ENCODE measurements at regions not wholly inside any gene's neighbourhood (a gene's known extent, or its start where the extent isn't known, plus 50 kb on each side); places are given as distances from the start of the nearest gene placed in this dataset.
"Not testable (repeated sequence)": the region's sequence is repeated elsewhere in the genome, so short reads cannot be mapped to it uniquely, and the experiment has no call there.

GRCh38 chr2:103172821-103173220 is 411.0 kb downstream of the TMEM182 start:
- DNase-seq, result no peak

- no peak for DNase-seq
These were observed 412.9 kb downstream of the TMEM182 start for GRCh38 chr2:103174711-103175110.

GRCh38 chr2:103176294-103176915 is 414.6 kb downstream of the TMEM182 start:
- no peak for DNase-seq

GRCh38 chr2:103179798-103180197 is 418.0 kb downstream of the TMEM182 start:
- no peak for DNase-seq

- DNase-seq, result no peak
These were observed 421.2 kb downstream of the TMEM182 start for GRCh38 chr2:103183061-103183460.

- DNase-seq, result no peak
These were observed 435.0 kb downstream of the TMEM182 start for GRCh38 chr2:103196802-103197201.

- not testable (repeated sequence) for DNase-seq
These were observed 438.9 kb downstream of the TMEM182 start for GRCh38 chr2:103200774-103201173.

GRCh38 chr2:103208916-103209315 is 447.1 kb downstream of the TMEM182 start:
- DNase-seq, result no peak

- no peak for DNase-seq
These were observed 451.3 kb downstream of the TMEM182 start for GRCh38 chr2:103213028-103213542.

- DNase-seq, result no peak
These were observed 456.7 kb downstream of the TMEM182 start for GRCh38 chr2:103218516-103218915.

- DNase-seq, result no peak
These were observed 457.6 kb downstream of the TMEM182 start for GRCh38 chr2:103219398-103219797.

GRCh38 chr2:103222969-103223368 is 461.1 kb downstream of the TMEM182 start:
- DNase-seq, result no peak

- DNase-seq, result no peak
These were observed 469.0 kb downstream of the TMEM182 start for GRCh38 chr2:103230796-103231195.

- no peak for DNase-seq
These were observed 471.0 kb downstream of the TMEM182 start for GRCh38 chr2:103232865-103233264.

- DNase-seq, result no peak
These were observed 471.9 kb downstream of the TMEM182 start for GRCh38 chr2:103233691-103234090.

- no peak for DNase-seq
These were observed 473.5 kb downstream of the TMEM182 start for GRCh38 chr2:103235283-103235682.

GRCh38 chr2:103249462-103249861 is 487.6 kb downstream of the TMEM182 start:
- no peak for DNase-seq

- DNase-seq, result no peak
These were observed 490.9 kb downstream of the TMEM182 start for GRCh38 chr2:103252781-103253180.

GRCh38 chr2:103254611-103255010 is 492.8 kb downstream of the TMEM182 start:
- DNase-seq, result no peak

- no peak for DNase-seq
These were observed 502.4 kb downstream of the TMEM182 start for GRCh38 chr2:103264058-103264768.

- DNase-seq, result no peak
These were observed 503.7 kb downstream of the TMEM182 start for GRCh38 chr2:103265521-103265920.

- DNase-seq, result no peak
These were observed 507.1 kb downstream of the TMEM182 start for GRCh38 chr2:103268841-103269498.

- DNase-seq, result no peak
These were observed 515.0 kb downstream of the TMEM182 start for GRCh38 chr2:103276869-103277268.

GRCh38 chr2:103284750-103285149 is 522.9 kb downstream of the TMEM182 start:
- DNase-seq, result no peak

Data from NCI-H2171 (cell line).